ENCODE measurements at regions not wholly inside any gene's neighbourhood (a gene's known extent, or its start where the extent isn't known, plus 50 kb on each side); places are given as distances from the start of the nearest gene placed in this dataset.
"Not testable (repeated sequence)": the region's sequence is repeated elsewhere in the genome, so short reads cannot be mapped to it uniquely, and the experiment has no call there.

DNA sequence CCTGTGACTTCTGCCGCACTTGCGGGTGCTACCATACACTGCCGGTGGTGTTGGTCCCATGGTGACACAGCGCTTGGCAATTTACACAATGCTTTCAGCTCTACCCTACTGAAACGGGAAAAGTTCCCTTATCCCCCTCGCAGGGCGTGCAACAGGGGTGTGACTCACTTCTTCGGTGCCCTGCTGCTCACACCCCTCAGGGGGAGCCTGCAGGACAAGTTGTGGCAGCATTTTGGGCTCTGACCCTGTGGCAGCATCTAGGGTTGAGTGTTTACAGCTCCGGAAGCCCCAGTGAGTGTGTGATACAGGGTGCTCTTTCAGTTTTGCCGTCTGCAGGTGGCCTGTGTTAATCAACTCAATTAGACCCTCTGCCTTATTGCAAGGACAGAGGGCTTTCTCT lies 324.7 kb upstream of the RGMA start:
- no peak for DNase-seq

DNA sequence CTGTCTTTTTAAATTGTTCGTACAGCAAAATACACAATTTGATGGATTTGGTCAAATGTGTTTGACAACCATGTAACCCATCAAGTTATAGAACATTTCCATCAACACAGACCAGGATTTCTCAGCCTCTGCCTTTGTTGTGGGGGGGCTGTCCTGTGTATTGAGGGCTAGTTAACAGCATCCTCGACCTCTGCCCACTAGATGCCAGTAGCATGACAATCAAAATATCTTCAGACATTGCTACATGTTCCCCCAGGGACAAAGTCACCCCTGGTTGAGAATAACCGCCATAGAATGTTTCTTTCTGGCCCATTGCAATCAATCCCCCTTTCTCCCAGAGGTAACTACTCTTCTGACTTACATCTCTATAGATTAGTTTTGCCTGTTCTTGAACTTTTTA lies 310.1 kb upstream of the RGMA start:
- DNase-seq: no peak

DNA sequence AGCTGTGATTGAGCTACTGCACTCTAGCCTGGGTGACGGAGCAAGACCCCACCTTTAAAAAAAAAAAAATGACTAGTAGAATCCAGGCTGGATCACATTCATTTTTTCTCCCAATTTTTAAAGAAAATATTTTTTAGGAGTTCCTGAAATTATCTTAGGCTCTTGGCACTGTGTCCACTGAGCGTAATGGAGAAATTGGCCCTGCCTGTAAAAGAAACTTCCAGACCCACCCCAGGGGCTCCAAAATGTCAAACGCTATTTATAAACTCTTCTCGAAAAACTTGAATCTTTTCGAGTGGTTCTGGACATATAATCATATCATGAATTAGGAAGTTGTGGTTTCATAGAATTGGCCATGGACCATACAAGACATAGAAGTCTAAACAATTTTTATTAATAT lies 300.2 kb upstream of the RGMA start:
- DNase-seq: no peak

DNA sequence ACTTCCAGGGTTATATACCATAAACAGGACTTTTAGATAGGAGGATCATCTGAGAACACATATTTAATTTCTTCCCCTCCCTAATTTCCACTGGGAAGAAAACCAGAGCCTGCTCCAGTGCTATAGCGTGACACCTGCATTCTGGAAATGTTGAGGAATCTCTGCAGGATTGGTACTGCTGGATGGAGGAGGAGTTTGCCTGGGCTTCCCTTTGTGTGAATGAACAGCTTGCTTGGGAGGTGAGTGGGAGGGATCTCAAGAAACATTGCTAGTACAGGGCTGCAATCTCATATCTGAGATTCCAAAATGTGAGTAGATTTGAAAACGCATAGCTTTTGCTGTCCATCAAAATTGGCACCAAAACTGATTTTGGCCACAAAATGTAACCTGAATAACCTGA lies 295.9 kb upstream of the RGMA start:
- DNase-seq: no peak

DNA sequence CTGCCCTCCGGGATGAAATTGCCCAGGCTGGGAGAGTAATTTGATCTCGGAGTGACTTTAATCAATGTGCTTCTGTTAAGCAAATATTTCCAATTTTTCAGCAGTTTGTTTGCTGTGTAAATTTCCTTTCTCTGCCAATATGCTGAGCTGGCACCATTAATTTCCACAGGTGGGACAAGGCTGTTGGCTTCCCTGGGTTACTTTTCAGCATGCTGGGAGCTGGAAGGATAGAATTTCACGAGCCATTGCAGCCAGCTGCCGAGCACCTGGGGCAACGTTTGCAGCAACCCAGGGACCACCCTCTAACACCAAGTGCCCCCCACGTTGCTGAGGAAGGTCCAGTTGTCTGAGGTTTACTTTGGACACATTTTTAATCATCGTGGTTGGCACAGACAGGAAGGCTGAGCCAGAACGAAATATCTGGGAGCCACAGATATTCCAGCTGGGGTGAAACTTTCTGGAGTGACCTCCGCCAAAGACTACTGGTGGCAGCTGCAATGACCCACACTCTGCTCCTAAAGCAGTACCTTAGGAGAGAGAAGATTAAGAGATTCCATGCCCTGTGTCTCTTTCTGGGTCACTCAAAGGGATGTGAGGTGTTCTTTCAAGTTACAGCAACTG lies 293.3 kb upstream of the RGMA start:
- DNase-seq: no peak

DNA sequence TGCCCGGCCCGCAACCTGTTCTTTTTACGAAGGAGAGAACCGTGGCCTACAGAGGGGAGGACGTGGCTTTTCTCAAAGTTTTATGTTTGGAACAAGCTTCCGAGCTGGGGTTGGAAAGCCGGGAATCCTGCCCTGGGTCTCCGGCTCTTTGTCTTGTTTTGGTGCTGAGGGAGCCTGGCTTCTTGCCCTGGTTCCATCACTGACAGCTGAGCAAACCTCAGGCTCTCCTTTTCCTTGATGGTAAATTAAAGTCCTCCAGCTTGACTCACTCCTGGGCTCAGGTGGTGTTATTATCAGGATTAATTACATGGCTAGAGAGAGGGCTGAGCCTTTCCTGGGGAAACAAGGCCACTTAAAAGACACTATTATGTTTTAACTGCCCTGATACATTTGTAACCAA lies 289.5 kb upstream of the RGMA start:
- peak; percentile 46 for DNase-seq

DNA sequence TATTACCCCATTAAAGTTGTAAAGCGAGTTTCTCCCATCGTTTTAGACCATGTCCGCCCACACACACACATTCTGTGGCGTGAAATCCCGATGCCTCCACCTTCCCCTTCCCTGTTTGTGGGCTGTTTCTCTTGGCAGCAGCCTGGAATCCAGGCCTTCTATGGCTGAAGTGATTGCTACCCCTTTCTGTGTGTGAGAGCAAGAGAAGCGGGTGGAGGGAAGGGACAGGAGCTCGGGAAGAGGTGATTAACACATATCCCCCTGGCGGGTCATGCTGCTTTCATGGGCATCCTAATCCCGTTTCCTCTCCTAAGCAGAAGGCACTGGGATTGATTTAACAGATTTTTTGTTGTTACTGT lies 283.8 kb upstream of the RGMA start:
- no peak for DNase-seq

DNA sequence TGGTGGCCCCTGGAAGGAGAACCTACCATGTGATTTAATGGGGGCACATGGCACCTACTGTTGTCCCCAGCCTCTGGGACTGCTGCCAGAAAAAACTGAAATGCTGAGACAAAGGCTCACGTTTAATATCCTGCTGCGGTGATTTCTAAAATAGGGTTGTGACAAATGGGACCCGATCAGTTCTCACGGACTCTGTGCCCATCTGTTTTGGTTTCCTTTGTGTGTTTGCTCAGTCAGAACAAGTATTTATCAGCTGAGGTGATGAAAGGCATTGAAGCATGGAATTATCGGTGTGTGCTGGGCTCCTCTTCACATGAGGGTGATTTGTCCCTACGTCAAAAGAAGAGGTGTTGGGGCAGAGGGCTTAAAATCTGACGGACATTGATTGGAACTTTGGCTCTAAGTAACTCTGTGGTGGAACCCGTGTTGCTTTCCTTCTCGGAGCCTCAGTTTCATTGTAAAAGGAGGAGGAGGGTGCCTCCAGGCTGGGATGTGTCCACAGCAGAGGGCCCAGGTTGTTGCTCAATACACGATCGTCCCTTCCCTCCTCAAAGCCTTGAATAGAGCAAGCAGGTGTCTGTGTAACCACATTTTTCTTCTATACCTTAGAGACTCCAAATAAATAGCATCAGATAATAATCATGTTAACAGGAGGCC lies 283.3 kb upstream of the RGMA start:
- DNase-seq: no peak

DNA sequence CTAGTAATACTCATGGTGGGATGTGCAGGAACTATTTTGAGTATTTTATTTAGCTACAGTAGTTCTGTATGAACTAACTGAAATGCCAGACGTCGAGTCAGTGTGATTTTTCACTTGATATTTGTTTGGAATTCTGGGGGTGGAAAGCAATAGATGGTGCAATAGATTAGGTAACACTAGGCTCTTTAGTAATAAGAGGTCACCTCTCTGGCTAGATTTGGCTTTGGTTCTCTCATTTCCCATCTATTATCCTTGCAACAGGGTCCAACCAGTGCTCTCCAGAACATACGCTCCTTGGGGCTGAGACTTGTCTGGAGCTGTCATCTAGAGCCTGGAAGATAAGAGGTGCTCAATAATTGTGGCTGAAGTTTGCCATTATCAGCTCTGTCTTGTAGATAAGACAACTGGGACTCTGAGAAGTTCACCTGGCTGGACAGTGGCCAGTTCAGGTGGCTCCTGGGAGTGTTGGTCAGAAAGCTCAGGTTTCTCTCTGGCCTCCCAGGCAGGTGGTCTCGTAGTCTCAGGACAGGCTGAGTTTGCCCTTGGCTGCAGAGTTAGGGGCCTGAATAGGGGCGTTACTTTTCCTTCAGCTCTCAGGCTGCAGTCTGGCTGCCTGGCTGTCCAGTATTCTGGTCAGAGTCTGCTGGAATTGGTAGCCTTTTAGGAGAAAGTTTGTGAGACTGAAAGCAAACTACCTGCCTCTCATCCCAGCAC lies 277.5 kb upstream of the RGMA start:
- no peak for DNase-seq

DNA sequence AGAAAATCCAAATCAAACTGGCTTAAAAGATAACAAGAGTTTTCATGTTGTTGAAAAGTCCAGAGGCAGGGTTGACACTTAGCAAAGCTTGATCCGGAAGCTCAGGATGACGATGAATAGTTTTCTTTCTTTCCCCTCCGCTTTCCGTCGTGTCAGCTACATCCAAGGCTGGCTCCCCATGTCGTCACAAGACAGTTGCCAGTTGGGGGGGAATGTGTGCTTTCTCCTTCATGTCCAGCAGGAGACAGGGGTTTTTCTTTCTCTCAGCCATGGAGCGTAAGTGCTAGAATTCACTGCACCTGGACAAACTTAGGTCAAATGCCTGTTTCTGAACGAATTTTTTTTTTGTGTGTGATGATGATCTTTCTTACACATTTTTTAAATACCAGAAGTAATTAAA lies 273.8 kb upstream of the RGMA start:
- DNase-seq: no peak

DNA sequence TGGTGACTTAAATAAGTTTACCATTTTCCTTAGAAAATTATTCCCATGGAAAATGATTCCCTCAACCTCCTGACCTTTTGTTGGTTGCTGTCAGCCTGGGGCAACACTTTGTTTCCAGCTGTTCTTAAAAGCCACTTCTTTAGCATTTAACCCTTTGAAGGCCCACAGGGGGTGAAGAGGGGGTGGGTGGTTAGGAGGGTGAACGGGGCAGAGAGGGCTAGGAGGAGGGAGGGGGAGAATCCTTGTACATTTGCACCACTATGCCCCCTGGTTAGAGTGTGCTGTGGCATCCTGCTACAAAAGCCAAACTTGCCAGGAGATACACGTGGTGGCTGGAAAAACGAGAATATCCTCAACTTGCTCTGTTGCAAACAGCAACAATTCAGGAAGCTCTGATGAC lies 273.2 kb upstream of the RGMA start:
- DNase-seq: no peak

DNA sequence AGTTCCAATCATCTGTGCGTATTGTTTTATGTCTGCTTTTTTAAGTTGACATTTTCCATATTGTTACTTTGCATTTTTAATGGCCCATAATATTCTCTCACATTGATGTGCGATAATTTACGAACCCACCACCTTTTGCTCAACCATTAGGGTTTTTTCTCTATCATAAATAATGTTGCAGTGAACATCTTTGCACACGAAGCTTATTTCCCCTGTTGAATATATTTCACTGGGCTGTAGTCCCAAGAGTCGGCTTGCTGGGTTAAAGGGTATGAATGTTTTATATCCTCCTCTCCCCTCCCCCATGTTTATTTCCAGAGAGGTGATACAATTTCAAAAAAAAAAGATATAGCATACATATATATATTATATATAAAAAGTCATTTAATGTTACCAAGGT lies 272.7 kb upstream of the RGMA start:
- no peak for DNase-seq

DNA sequence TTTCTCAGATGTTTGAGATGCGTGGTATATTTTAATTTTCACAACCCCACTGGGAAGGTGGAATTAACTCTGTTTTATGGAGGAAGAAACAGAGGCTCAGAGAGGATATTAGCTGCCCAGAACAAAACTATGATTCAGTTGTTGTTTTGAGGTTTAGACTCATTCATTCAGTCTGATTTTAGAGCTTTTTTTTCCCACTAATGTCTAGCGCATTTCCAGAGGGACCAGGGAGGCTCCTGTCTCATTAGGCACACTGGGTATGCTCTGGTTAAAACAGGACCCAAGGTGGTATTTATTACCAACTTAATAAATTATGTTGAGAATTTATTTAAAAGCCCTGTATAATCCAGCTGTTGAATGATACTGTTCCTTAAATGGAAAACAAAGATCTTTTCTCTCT lies 272.0 kb upstream of the RGMA start:
- DNase-seq: no peak

DNA sequence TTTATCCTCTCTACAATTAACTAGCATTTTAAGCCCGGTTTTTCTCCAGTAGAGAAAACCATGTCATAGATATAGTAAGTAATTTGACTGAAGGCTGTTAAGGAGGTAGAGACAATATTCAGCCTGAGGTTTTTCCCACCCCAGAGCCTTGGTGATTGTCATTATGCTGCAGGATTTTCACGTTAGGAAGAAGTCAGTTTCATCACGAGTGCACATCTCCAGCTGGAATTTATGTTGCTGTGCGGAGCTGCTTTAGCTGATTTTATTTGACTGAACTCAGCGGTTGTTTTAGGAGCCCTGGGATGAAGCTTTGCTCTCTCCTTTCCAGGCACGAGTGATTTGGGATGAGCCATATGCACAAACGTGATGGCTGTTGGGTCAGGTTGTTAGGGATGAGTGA lies 271.3 kb upstream of the RGMA start:
- DNase-seq: no peak

DNA sequence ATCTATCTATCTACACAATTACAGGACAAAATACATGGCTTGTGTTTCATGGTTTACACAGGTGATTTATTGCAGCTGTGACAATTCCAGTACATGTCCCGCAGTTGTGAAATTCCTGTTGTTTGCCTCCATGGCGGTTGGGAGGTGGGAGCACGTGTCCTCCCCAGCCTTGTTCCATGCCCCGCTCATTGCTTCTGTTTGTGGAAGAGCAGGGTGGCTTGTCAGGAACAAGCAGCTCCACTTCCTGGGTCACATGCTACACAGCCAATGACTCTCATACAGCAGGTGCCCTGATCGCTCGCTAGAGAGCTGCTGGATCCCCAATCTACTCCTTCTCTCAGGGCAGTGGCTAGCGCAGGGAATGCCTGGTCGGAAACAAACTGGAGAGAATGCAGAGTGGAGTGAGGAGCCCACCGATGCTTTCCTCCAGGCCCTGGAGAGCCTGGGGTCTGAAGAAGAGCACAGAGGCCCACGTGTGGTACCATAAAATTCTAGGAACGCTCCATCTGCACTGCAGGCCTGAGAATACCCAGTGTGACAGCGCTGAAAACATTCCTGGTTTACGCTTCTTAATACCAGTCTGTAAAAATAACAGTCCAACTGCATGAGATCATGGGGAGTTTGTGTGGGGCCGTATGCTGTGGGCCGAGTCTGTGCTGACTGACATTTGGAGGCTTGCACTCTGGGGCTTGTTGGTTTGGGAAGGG lies 270.6 kb upstream of the RGMA start:
- DNase-seq: no peak

DNA sequence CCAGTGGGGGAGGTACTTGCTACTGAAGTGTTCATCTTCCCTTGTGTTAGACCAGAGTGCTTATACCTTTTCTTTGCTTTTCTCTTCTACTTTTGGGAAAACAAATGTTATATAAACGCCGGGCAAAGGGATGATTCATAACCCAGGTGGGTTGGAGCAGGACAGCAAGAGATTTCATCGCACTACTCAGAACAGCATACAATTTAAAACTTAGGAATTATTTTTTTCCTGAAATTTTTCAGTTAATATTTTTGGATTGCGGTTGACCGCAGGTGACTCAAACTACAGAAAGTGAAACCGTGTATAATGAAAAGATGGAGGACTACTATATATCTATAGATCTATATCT lies 270.0 kb upstream of the RGMA start:
- no peak for DNase-seq

DNA sequence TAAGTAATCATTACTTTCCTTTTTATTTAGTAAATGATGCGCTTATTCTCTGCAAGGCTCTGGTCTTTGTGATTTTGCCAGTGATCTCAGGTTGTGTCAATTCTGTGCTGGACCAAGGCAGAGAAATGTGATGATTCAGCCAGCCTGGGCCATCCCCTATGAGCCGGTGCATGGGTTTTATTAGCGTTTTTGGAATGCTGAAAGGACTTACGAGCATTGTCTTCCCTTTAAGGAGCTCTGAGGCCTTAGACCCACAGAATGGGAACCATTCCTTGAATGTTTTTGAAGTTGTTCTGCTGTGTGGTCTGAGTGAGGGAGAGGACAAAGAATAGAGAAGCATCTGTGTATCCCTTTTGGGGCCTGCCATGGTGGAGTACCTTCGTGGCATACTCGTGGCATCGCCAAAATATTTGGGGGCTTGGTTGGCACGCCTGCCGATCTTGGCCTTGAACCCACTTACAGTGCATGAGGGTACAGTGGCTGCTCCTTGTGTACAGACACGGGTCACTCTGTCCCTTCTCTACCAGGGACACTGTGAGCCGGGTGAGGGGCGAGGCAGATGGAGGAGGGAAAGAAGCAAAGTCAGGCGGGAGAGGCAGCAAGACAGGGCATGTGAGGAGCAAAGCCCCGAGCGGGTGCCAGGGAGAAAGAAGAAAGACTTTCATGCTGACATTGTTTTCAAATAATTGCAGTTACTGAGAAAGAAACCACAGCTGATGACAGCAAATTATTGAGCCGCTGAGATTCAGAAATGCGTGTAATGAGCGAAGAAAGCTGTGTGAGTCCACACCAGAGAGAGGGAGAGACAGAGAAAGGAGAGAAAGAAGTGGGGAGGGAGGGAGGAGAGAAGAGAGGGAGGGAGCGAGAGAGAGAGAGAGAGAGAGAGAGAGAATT lies 269.4 kb upstream of the RGMA start:
- peak; percentile 58 for DNase-seq

DNA sequence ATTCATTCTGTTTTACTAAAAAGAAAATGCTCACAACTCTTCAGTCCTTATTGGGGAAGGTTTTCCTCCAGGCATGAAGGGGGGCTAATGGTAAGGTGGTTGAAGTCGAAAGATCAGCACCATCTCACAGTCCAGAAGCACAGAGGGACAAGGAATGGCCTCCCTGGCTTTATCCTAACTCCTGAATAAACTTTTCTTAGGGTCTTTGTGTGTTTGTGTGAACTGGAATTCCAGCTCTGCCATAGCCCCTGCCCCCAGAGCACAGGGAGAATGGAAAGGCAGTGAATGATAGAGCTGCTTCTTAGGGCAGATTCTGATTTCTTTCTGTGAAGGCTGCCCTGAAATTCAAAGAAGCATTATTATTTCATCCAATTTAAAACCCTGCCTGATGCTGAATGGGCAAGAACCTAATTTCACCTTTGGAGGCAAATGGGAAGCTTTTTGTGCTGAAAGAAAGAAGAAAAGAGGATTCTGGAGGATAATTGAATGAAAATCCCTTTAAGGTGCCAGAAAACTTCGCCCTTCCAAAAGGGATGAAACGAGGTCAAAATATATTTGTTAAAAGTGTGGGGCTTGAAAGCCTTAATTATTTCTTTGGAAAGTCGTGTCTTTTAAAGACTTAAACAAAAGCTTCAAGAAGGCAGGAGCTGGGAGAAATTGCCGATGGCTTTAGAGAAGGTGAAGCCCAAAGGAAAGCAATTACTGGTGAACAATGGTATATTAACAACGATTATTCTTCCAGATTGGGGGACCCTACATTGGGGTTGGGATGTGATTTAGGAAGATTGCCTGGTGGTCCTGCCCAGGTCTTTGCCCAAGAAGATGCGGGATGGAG lies 259.9 kb upstream of the RGMA start:
- DNase-seq: peak; percentile 55

DNA sequence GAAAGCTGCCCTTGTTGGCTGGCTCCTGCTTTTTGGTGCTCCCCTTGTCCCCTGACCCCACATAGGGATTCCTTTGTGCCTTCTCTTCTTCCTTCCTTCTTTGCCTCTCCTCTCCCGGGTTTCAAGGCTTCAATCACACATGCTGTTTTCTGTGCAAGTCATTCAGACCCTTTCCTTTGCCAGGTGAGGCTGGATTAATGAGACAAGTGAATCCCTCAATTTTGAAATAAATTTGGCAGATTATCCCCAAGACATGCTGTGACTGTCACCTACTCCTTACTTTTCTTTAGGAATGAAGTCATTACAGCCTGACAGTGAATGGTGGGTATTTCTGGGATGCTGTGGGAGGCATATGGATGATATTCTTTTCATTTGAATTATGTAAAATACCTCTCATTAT lies 259.0 kb upstream of the RGMA start:
- DNase-seq: no peak

DNA sequence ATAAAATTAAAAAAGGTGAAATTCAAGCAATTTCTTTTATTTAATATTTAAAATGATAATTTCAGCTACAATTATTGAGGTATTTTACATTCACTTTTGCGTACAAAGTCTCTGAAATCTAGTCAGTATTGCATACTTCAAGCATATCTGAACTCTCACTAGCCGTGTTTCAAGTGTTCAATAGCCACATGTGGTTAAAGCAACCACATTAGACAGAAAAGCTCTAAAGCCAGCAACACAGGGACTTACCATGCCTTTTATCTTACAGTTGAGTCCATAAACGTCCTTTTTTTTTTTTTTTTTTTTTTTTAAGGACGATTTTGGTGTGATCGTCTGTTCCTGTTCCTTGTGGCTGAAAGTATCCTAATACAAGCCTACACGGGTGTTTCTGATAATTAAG lies 257.0 kb upstream of the RGMA start:
- no peak for DNase-seq

DNA sequence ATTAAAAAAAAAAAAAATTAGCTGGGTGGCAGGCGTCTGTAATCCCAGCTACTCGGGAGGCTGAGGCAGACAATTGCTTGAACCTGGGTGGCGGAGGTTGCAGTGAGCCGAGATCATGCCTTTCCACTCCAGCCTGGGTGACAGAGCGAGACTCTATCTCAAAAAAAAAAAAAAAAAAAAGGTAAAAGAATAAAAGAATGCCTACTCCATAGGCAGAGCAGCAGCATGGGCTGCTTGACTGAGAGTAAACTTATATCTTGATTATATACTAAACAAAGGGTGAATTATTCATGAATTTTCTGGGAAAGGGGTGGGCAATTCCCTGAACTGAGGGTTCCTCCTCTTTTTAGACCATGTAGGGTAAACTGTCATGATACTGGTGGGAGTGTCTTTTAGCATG lies 254.4 kb upstream of the RGMA start:
- not testable (repeated sequence) for DNase-seq

DNA sequence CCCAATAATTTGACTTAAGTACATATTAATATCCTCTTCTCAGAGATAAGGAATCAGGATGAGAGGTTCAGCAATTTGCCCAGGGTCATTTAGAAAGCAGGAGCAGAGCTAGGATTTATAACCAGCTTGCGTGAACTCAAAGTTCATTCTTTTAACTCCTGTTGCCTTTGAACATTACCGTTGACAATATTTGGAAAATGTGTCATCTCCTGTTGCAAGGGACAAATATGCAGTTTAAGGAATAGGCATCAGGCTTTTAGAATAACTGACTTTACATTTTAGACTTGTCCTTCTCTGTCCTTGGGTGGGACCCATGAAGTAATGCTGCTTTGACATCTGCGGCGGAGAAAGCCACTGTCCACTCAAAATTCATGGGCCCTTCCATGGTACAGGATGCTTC lies 252.2 kb upstream of the RGMA start:
- DNase-seq: no peak

All from NCI-H2227 treated with DMSO at 0.1 percent for 48 hours (cell line).